Renal pelvis (tissue), 1 donor: ENCODE measurements at regions not wholly inside any gene's neighbourhood (a gene's known extent, or its start where the extent isn't known, plus 50 kb on each side); places are given as distances from the start of the nearest gene placed in this dataset.
"Not testable (repeated sequence)": the region's sequence is repeated elsewhere in the genome, so short reads cannot be mapped to it uniquely, and the experiment has no call there.

Experiments
- DNase-seq: peaks from one replicate; pipeline ENCODE4 v3.0.0-alpha.2; 2013

- DNase-seq = no peak
Observed at GRCh38 chr18:56316727-56317126, 321.7 kb downstream of the TXNL1 start.

GRCh38 chr18:56315363-56315762, 323.0 kb downstream of the TXNL1 start:
- DNase-seq = no peak

- no peak for DNase-seq
Observed at GRCh38 chr18:56314396-56314795, 324.0 kb downstream of the TXNL1 start.

GRCh38 chr18:56312551-56313335, 325.6 kb downstream of the TXNL1 start:
- no peak for DNase-seq

GRCh38 chr18:56309104-56309503, 329.3 kb downstream of the TXNL1 start:
- no peak for DNase-seq

GRCh38 chr18:56307354-56308170, 330.8 kb downstream of the TXNL1 start:
- no peak for DNase-seq

- DNase-seq = no peak
Observed at GRCh38 chr18:56306797-56307196, 331.6 kb downstream of the TXNL1 start.

- DNase-seq = no peak
Observed at GRCh38 chr18:56305583-56305982, 332.8 kb downstream of the TXNL1 start.

GRCh38 chr18:56302156-56302555, 336.2 kb downstream of the TXNL1 start:
- no peak for DNase-seq

- DNase-seq = no peak
Observed at GRCh38 chr18:56299740-56300139, 338.7 kb downstream of the TXNL1 start.

- no peak for DNase-seq
Observed at GRCh38 chr18:56298935-56299334, 339.5 kb downstream of the TXNL1 start.

GRCh38 chr18:56296381-56296780, 342.0 kb downstream of the TXNL1 start:
- DNase-seq = no peak

GRCh38 chr18:56294484-56295183, 343.8 kb downstream of the TXNL1 start:
- DNase-seq = no peak

GRCh38 chr18:56291294-56291693, 347.1 kb downstream of the TXNL1 start:
- DNase-seq = no peak

GRCh38 chr18:56289381-56289780, 349.0 kb downstream of the TXNL1 start:
- DNase-seq = no peak

- no peak for DNase-seq
Observed at GRCh38 chr18:56286775-56287325, 351.5 kb downstream of the TXNL1 start.

- DNase-seq = no peak
Observed at GRCh38 chr18:56285387-56286065, 352.9 kb downstream of the TXNL1 start.

GRCh38 chr18:56284319-56284718, 354.1 kb downstream of the TXNL1 start:
- DNase-seq = no peak

GRCh38 chr18:56283316-56283715, 355.1 kb downstream of the TXNL1 start:
- DNase-seq = no peak

- no peak for DNase-seq
Observed at GRCh38 chr18:56282234-56283104, 355.9 kb downstream of the TXNL1 start.

- DNase-seq = not testable (repeated sequence)
Observed at GRCh38 chr18:56279816-56280215, 358.6 kb downstream of the TXNL1 start.
